ENCODE measurements at regions not wholly inside any gene's neighbourhood (a gene's known extent, or its start where the extent isn't known, plus 50 kb on each side); places are given as distances from the start of the nearest gene placed in this dataset.
"Not testable (repeated sequence)": the region's sequence is repeated elsewhere in the genome, so short reads cannot be mapped to it uniquely, and the experiment has no call there.

- DNase-seq = not testable (repeated sequence)
These were observed 94.3 kb downstream of the KCNJ12 start for GRCh38 chr17:21470422-21470821.

GRCh38 chr17:21470861-21471260 lies 94.7 kb downstream of the KCNJ12 start:
- DNase-seq = no peak

DNA sequence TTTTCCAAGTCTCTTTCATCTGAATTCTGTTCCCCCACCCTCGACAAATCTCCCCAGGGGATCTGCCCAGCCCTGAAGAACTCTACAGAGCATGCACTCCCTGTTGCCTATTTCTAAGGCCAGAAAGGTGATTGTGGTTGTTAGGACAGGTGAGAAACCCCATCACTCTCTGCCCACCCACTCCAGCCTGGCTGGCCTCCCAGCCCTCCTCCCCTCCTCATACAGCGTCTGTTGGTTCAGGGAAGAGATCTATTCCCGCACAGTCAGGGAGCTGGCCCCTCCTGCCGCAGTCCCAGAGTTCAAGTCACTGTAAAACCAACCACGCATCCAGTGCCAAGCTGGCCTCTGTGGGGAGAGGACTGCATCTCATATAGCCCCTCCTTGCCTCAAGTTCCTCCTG lies 98.7 kb downstream of the KCNJ12 start:
- DNase-seq = no peak

- no peak for DNase-seq
These were observed 99.4 kb downstream of the KCNJ12 start for GRCh38 chr17:21475571-21475970.

DNA sequence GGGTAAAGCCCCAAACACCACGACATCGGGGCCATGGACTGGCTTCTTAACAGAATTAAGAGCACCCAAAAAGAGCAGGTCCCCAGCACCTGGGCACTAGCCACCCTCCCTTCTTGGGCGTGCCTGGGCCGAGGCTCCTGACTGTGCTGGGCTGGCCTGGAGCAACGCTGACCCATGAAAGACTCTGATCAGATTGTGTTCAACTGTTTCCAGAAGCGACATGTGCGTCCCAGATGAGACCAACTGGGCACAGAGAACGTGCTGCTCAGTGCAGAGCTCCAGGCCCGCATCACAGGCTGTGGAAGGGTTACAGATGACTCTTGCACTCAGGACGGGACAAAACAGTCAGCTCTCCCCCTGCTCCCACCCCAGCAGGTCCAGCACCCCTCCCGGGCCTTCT lies 100.7 kb downstream of the KCNJ12 start:
- no peak for DNase-seq

GRCh38 chr17:21482189-21482865 lies 106.2 kb downstream of the KCNJ12 start:
- no peak for DNase-seq

DNA sequence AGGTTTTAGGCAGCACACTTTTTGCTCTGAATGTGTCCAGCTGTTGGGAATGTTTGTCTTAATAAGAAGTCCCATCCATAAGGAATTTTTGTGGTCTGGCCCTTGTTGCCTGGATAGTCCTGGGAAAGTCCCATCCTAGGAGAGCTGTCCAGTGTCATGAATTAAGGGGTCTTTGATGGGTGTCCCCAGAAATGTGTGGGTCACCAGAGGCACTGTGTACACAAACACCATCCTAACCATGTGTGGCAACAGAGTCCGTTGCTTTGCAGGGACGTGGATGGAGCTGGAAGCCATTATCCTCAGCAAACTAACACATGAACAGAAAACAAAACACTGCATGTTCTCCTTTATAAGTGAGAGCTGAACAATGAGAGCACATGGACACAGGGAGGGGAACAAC lies 111.9 kb downstream of the KCNJ12 start:
- not testable (repeated sequence) for DNase-seq

DNA sequence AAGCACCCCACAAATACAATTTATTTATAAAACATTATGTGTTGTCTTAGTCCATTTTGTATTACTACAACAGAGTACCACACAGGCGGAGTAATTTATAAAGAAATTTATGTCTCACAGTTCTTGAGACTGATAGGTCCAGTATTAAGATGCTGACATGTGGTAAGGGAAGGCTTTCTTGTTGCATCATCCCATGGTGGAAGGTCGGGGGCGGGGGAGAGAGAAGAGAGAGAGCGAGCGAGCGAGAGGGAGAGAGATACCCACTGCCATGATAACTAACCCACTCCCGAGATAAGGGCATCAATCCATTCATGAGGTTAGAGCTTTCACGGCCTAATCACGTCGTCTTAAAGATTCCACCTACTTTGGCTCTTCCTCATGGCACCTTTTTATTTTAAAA lies 117.8 kb downstream of the KCNJ12 start:
- no peak for DNase-seq

- no peak for DNase-seq
These were observed 119.1 kb downstream of the KCNJ12 start for GRCh38 chr17:21495281-21495680.

DNA sequence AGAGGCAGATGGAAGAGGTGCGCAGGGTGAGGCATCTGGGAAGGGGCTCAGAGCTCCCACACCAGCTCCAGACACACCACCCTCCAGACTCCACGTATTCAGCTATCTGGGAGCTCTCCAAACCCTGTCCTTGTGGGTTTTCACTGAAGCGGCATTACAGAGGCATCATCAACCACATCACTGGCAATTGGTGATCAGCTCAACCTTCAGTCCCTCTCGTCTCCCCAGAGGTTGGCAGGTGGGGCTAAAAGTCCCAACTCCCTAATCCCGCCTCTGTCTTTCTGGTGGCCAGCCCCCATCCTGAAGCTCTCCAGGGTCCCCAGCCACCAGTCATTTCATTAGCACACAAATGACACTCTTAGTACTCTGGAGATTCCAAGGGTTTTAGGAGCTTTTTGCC lies 123.9 kb downstream of the KCNJ12 start:
- DNase-seq = no peak

- not testable (repeated sequence) for DNase-seq
These were observed 126.0 kb downstream of the KCNJ12 start for GRCh38 chr17:21501927-21502700.

GRCh38 chr17:21505819-21506815 lies 130.0 kb downstream of the KCNJ12 start:
- no peak for DNase-seq

DNA sequence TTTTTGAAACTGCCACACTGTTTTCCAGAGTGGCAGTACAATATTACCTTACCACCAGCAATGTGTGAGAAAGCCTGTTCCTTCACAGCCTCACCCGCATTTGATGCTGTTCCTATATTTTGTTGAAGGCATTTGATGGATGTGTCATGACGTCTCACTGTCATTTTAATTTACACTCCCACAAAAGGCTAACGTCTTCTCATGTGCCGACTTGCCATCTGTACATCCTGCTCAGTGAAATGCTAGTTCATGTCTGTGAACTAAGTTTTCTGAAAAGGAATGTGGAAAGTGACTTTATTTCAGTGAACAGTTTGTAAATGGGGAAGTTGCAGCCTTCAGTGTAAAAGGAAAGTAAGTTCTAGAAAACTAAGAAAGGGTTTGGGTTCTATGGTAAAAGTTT lies 131.6 kb downstream of the KCNJ12 start:
- DNase-seq = not testable (repeated sequence)

- DNase-seq = no peak
These were observed 132.1 kb downstream of the KCNJ12 start for GRCh38 chr17:21508211-21508610.

DNA sequence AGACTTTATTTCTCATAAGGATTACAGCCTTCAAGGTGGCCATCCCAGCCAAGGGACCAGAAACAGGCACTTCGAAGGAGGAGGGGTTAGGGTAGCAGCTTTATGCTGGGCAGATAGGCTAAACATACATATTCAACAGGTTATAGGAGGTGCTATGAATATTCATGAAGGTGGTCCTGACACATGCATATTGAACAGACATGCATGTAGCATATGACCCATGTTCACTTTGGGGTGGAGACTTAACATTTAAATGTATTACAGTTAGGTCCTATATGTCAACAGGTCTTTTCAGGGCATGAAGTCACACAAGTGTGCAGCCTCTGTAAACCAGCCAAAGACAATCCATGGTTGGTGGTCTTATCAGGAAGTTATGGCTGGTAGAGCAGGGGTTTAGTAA lies 133.2 kb downstream of the KCNJ12 start:
- not testable (repeated sequence) for DNase-seq

- DNase-seq = peak; percentile 26
These were observed 134.7 kb downstream of the KCNJ12 start for GRCh38 chr17:21510686-21511362.

GRCh38 chr17:21511363-21512195 lies 135.4 kb downstream of the KCNJ12 start:
- DNase-seq = peak; percentile 90

- DNase-seq = peak; percentile 58
These were observed 136.3 kb downstream of the KCNJ12 start for GRCh38 chr17:21512307-21513011.

DNA sequence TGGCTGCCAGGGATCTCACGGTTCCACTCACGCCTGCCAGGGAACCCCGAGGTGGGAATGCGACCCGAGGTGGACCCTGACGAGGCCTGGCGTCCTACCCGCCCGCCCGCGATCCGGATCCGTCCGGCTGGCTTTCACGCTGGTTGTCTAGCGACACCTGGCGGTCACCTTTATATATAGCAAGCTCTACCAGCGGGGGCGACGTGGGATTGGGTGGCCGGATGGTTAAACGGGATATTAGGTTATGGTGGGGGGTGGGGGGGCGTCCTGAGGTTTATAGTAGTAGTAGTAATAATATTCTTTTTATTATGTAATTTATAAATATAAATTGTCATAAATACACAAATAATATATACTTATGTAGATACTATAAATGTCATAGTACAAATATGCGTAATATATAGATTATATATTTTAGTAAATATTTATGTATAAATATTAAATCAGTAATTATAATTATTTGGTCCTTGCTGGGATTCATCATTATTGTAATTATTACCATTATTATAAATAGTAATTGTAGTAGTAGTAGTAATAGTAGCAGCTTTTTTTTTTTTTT lies 136.9 kb downstream of the KCNJ12 start:
- DNase-seq = peak; percentile 64

GRCh38 chr17:21514567-21514966 lies 138.4 kb downstream of the KCNJ12 start:
- not testable (repeated sequence) for DNase-seq
